ENCODE measurements at regions not wholly inside any gene's neighbourhood (a gene's known extent, or its start where the extent isn't known, plus 50 kb on each side); places are given as distances from the start of the nearest gene placed in this dataset.

DNA sequence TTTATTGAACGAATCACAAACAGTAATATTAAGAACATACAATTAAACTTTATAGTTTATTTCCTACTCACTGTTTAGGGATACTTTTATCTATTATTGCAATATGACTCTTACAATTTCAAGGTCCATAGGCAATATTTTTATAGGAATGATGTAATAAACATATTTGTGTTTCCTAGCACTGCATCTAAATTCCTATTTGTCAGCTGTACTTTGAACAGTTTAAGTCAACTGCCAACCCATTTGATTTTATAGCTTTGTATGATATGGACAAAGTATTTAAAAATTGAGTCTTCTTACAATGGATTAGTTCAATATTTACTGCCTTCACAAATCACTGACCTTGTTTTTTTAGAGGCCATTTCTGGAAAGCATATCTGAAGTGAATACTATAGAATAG is 199.3 kb downstream of the PCDH7 start:
- Histone ChIP-seq H3K79me2 (ENCODE audit: insufficient read depth, low read length) (peaks cover 96% of the 10 kb centered on the region), H3K9ac (ENCODE audit: low read length) (peak overlapping the region; percentile 58), H3K27me3 (ENCODE audit: insufficient read depth, low read length) (no peaks in the 10 kb centered on the region), H3K27ac (ENCODE audit: low read depth, low read length) (peak overlapping the region; percentile 89), H4K20me1 (ENCODE audit: insufficient read depth) (no peaks in the 10 kb centered on the region), H3K36me3 (ENCODE audit: control insufficient read depth in 1 of 2, insufficient read depth in 2 of 2, low read length in 2 of 2) (peaks cover 4 to 23% of the 10 kb centered on the region in 2 experiments; a peak in 2 of 4 replicates), H3K4me2 (ENCODE audit: low read length) (peak overlapping the region; percentile 66), H3K9me2 (ENCODE audit: insufficient read depth) (no peaks in the 10 kb centered on the region; the same call in 1 of the 2 replicates), H3K4me1 (ENCODE audit: control insufficient read depth in 1 of 2, insufficient read depth in 2 of 2, low read length in 2 of 2) (peaks cover 73 to 91% of the 10 kb centered on the region in 2 experiments), H3K9me3 (ENCODE audit: control insufficient read depth in 1 of 2, insufficient read depth in 1 of 2, low read depth in 1 of 2, low read length in 2 of 2) (no peaks in the 10 kb centered on the region), H3K4me3 (replicated peaks in 1 of 2; ENCODE audit: low read depth in 1 of 2, low read length in 2 of 2) (peak overlapping the region in 1 of 2 experiments; percentile 31; a peak in 2 of 4 replicates), H2AFZ (ENCODE audit: low read depth, low read length, poor library complexity, severe bottlenecking) (no peak overlapping the region)
- no peak for DNase-seq (ENCODE audit: low read depth, low spot score)
- ChIA-PET CTCF (no interaction called here), POLR2A (interaction anchor here (0.6 to 1.6 kb wide), 2 partner anchors 116 to 162 kb away, joined by 3 read pairs; no protein-coding TSS in a partner anchor), RAD21 (ENCODE audit: low non-redundant PET in 1 of 2, low total read pairs in 2 of 2, uncharacterized antibody in 2 of 2, unreplicated experiment in 2 of 2) (no interaction called here)
- intact Hi-C loops (cut with micrococcal nuclease): no loop called here
- ATAC-seq: no peak
- no peak for TF ChIP-seq ZNF274 (IDR thresholded peaks at IDR 0.05; ENCODE audit: low read depth, low read length)
- no peak for TF ChIP-seq CTCF (IDR thresholded peaks at IDR 0.05 in 2 of 3, conservative IDR thresholded peaks at IDR 0.05 in 1 of 3; ENCODE audit: borderline replicate concordance in 1 of 3, insufficient read depth in 1 of 3, low read depth in 2 of 3, low read length in 2 of 3)
- no peak for TF ChIP-seq SIN3A (IDR thresholded peaks at IDR 0.05; ENCODE audit: low read depth)
- TF ChIP-seq YY1 (IDR thresholded peaks at IDR 0.05; ENCODE audit: extremely low read depth, insufficient replicate concordance, low read depth, low read length): no peak
- no peak for TF ChIP-seq ATF3 (IDR thresholded peaks at IDR 0.05)
- TF ChIP-seq CBX3 (IDR thresholded peaks at IDR 0.05; ENCODE audit: low read depth): no peak
- no peak for TF ChIP-seq POLR2A (IDR thresholded peaks at IDR 0.05; ENCODE audit: borderline replicate concordance, extremely low read depth, insufficient read depth, insufficient read length)
- TF ChIP-seq ZFX (IDR thresholded peaks at IDR 0.05): no peak
- TF ChIP-seq, protein P1, sequence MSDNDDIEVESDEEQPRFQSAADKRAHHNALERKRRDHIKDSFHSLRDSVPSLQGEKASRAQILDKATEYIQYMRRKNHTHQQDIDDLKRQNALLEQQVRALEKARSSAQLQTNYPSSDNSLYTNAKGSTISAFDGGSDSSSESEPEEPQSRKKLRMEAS (IDR thresholded peaks at IDR 0.05): no peak
- TF ChIP-seq RAD21 (IDR thresholded peaks at IDR 0.05; ENCODE audit: low read depth): no peak
- no peak for TF ChIP-seq ELF1 (IDR thresholded peaks at IDR 0.05; ENCODE audit: borderline replicate concordance, low read depth)
- TF ChIP-seq SP1 (IDR thresholded peaks at IDR 0.05; ENCODE audit: low read depth): no peak
- TF ChIP-seq TCF7L2 (IDR thresholded peaks at IDR 0.05; ENCODE audit: borderline replicate concordance, extremely low read depth, insufficient read depth, insufficient read length): no peak
- TF ChIP-seq SRF (IDR thresholded peaks at IDR 0.05; ENCODE audit: low read depth): no peak
- TF ChIP-seq REST (IDR thresholded peaks at IDR 0.05; ENCODE audit: low read depth): no peak
- no peak for TF ChIP-seq EGR1 (IDR thresholded peaks at IDR 0.05; ENCODE audit: low read depth)
- no peak for TF ChIP-seq FOSL1 (IDR thresholded peaks at IDR 0.05; ENCODE audit: low read depth)
- no TSS peak for BruUV-seq (replicated peaks)

Data from HCT116 (cell line).